Ovary (tissue), 3 donors: ENCODE measurements at regions not wholly inside any gene's neighbourhood (a gene's known extent, or its start where the extent isn't known, plus 50 kb on each side); places are given as distances from the start of the nearest gene placed in this dataset.
"Not testable (repeated sequence)": the region's sequence is repeated elsewhere in the genome, so short reads cannot be mapped to it uniquely, and the experiment has no call there.

Experiments
- CTCF ChIP-seq, 3 donors: fragments of 450-650 bp in 2 of 3; fragments of 200-600 bp in 1 of 3; IDR thresholded peaks; one replicate each; pipeline versions ENCODE4 v1.5.1 to v1.8.0; 2016 to 2022; ENCODE audit warnings: antibody characterized with exemption in 3 of 3, mild to moderate bottlenecking in 1 of 3
- EP300 ChIP-seq: sonication (generic); formaldehyde crosslinking; IDR thresholded peaks from one replicate; pipeline ENCODE4 v1.6.1; 2017; ENCODE audit warnings: antibody characterized with exemption
- POLR2A ChIP-seq: fragments of 450-650 bp; IDR thresholded peaks from one replicate; pipeline ENCODE4 v1.6.1; 2017; ENCODE audit warnings: antibody characterized with exemption, mild to moderate bottlenecking, moderate library complexity
- donor health status: DM: no; HTN: no; CAD: no.

- not testable (repeated sequence) for TF ChIP-seq EP300; CTCF (IDR thresholded peaks at IDR 0.05); POLR2A
Measured at GRCh38 chr3:153642576-153642975, 478.6 kb upstream of the ARHGEF26 start.
